Liver (tissue), 8 donors: ENCODE measurements at regions not wholly inside any gene's neighbourhood (a gene's known extent, or its start where the extent isn't known, plus 50 kb on each side); places are given as distances from the start of the nearest gene placed in this dataset.

Source experiments
- DNase-seq: peaks from one replicate; pipeline ENCODE4 v3.0.0-alpha.2; 2017; ENCODE audit warnings: low spot score
- H3K27ac ChIP-seq, 2 donors: one replicate each; pipeline ENCODE4 v1.7.0; 2013; ENCODE audit warnings: inconsistent platforms in 2 of 2, low read length in 2 of 2, control low read depth in 1 of 2, low read depth in 1 of 2, mild to moderate bottlenecking in 1 of 2
- H3K27me3 ChIP-seq, 4 donors: one replicate each; pipeline versions ENCODE4 v1.6.1 to v1.7.0; 2013; ENCODE audit warnings: low read length in 3 of 4, inconsistent platforms in 1 of 4, mild to moderate bottlenecking in 1 of 4, moderate library complexity in 1 of 4; ENCODE audit not compliant: control insufficient read depth in 4 of 4, insufficient read depth in 4 of 4
- H3K36me3 ChIP-seq, 4 donors: one replicate each; pipeline versions ENCODE4 v1.6.1 to v1.7.0; 2013; ENCODE audit warnings: low read length in 3 of 4, mild to moderate bottlenecking in 3 of 4, low read depth in 1 of 4, moderate library complexity in 1 of 4; ENCODE audit not compliant: control insufficient read depth in 4 of 4, insufficient read depth in 3 of 4
- H3K4me1 ChIP-seq, 4 donors: one replicate each; pipeline versions ENCODE4 v1.6.1 to v1.7.0; 2013; ENCODE audit warnings: low read length in 3 of 4, mild to moderate bottlenecking in 3 of 4, moderate library complexity in 1 of 4; ENCODE audit not compliant: control insufficient read depth in 4 of 4, insufficient read depth in 4 of 4
- H3K4me3 ChIP-seq, 3 donors: one replicate each; pipeline versions ENCODE4 v1.6.1 to v1.7.0; 2013; ENCODE audit warnings: low read length in 3 of 3, control low read depth in 1 of 3, low read depth in 1 of 3, mild to moderate bottlenecking in 1 of 3
- H3K9ac ChIP-seq, 2 donors: one replicate each; pipeline ENCODE4 v1.7.0; 2013; ENCODE audit warnings: low read length in 2 of 2, mild to moderate bottlenecking in 2 of 2, moderate library complexity in 2 of 2, control low read depth in 1 of 2, low read depth in 1 of 2
- H3K9me3 ChIP-seq, 4 donors: one replicate each; pipeline versions ENCODE4 v1.6.1 to v1.7.0; 2013; ENCODE audit warnings: low read length in 3 of 4; ENCODE audit not compliant: control insufficient read depth in 4 of 4
- ATF3 ChIP-seq: IDR thresholded peaks from 2 replicates; pipeline ENCODE4 v1.6.1; 2016; ENCODE audit warnings: antibody characterized with exemption
- CTCF ChIP-seq: fragments of 150-350 bp; IDR thresholded peaks from 2 replicates; pipeline ENCODE4 v1.5.1; 2017; ENCODE audit warnings: improper control_type of control experiment, low read depth, low read length; ENCODE audit not compliant: missing input control
- EGR1 ChIP-seq, 2 donors: IDR thresholded peaks; 2 replicates each; pipeline ENCODE4 v1.6.1; 2016 to 2018; ENCODE audit warnings: antibody characterized with exemption in 2 of 2, low read depth in 2 of 2
- FOXA1 ChIP-seq: IDR thresholded peaks from 2 replicates; pipeline ENCODE4 v1.6.1; 2016; ENCODE audit warnings: antibody characterized with exemption
- FOXA2 ChIP-seq: IDR thresholded peaks from 2 replicates; pipeline ENCODE4 v1.6.1; 2016; ENCODE audit warnings: antibody characterized with exemption
- GABPA ChIP-seq, 2 donors: IDR thresholded peaks in 1 of 2; conservative IDR thresholded peaks in 1 of 2; 2 replicates each; pipeline ENCODE4 v1.6.1; 2016; ENCODE audit warnings: antibody characterized with exemption in 2 of 2, mild to moderate bottlenecking in 1 of 2, moderate library complexity in 1 of 2
- HNF4A ChIP-seq, 2 donors: conservative IDR thresholded peaks; 2 replicates each; pipeline ENCODE4 v1.6.1; 2016; ENCODE audit warnings: antibody characterized with exemption in 2 of 2, mild to moderate bottlenecking in 2 of 2
- HNF4G ChIP-seq: IDR thresholded peaks from 2 replicates; pipeline ENCODE4 v1.6.1; 2016; ENCODE audit warnings: antibody characterized with exemption
- JUND ChIP-seq, 2 donors: IDR thresholded peaks; 2 replicates each; pipeline ENCODE4 v1.6.1; 2016; ENCODE audit warnings: antibody characterized with exemption in 2 of 2
- MAX ChIP-seq: IDR thresholded peaks from 2 replicates; pipeline ENCODE4 v1.6.1; 2016; ENCODE audit warnings: antibody characterized with exemption
- NR2F2 ChIP-seq: IDR thresholded peaks from 2 replicates; pipeline ENCODE4 v1.6.1; 2016; ENCODE audit warnings: antibody characterized with exemption
- RAD21 ChIP-seq, 2 donors: IDR thresholded peaks; 2 replicates each; pipeline ENCODE4 v1.6.1; 2016; ENCODE audit warnings: antibody characterized with exemption in 2 of 2, mild to moderate bottlenecking in 2 of 2
- RXRA ChIP-seq, 2 donors: IDR thresholded peaks; 2 replicates each; pipeline ENCODE4 v1.6.1; 2017 to 2018; ENCODE audit warnings: antibody characterized with exemption in 2 of 2, mild to moderate bottlenecking in 1 of 2
- SP1 ChIP-seq: IDR thresholded peaks from 2 replicates; pipeline ENCODE4 v1.6.1; 2018; ENCODE audit warnings: antibody characterized with exemption, mild to moderate bottlenecking
- TAF1 ChIP-seq: conservative IDR thresholded peaks from 2 replicates; pipeline ENCODE4 v1.6.1; 2016; ENCODE audit warnings: antibody characterized with exemption, mild to moderate bottlenecking
- YY1 ChIP-seq: IDR thresholded peaks from 2 replicates; pipeline ENCODE4 v1.6.1; 2016; ENCODE audit warnings: antibody characterized with exemption, mild to moderate bottlenecking
- WGBS: extraction: QIAGEN DNeasy Blood & Tissue Kit; methylation state at CpG from one replicate; pipeline ENCODE4 v1.1.7; 2013; 5-methylcytosine and 5-hydroxymethylcytosine counted together
- TF ChIP-seq, protein P1 (sequence below): IDR thresholded peaks from 2 replicates; pipeline ENCODE4 v1.6.1; 2016; ENCODE audit warnings: antibody characterized with exemption, mild to moderate bottlenecking
- TF ChIP-seq, protein P2 (sequence below): IDR thresholded peaks from 2 replicates; pipeline ENCODE4 v1.6.1; 2016; ENCODE audit warnings: antibody characterized with exemption
- donor health status: healthy.
- donor health status: healthy.
- donor health status: healthy.
- donor health status: healthy.
- donor health status: healthy.

DNA sequence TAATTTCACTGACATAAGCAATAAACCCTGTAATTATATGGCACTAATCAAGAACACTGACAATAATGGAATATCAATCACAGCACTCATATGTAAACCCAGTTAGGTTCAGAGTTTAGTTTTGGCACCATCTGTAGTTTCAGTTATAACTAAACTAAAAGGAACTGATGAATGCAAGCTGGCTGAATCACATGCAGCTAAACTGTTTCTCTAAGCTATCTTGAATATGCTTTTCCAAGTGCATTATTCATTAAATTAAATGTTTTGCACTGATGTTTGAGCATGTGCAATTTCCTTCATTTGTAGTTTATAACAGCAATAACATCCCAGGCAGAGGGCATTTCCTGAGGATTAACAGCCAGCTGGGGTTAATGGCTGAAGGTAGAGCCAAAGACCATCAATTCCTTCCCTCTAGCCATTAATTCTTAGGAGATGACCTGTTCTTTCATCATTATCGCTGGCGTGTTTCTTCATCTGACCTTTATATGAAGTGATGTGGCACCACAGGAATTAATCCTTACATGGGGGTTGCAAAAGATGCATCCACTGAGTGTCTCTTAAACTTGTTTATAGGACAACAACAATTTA is 562.8 kb upstream of the IGFBP7 start:
- Histone ChIP-seq H3K27me3 (no peaks in the 10 kb centered on the region), H3K36me3 (no peaks in the 10 kb centered on the region), H3K9ac (no peak overlapping the region), H3K9me3 (no peaks in the 10 kb centered on the region), H3K4me3 (no peak overlapping the region), H3K27ac (no peak overlapping the region), H3K4me1 (no peaks in the 10 kb centered on the region)
- no peak for DNase-seq
- TF ChIP-seq HNF4G: no peak
- no peak for TF ChIP-seq HNF4A (conservative IDR thresholded peaks at IDR 0.05)
- no peak for TF ChIP-seq RAD21 (IDR thresholded peaks at IDR 0.05)
- TF ChIP-seq FOXA2: no peak
- TF ChIP-seq CTCF: no peak
- no peak for TF ChIP-seq YY1
- TF ChIP-seq RXRA (IDR thresholded peaks at IDR 0.05): no peak
- TF ChIP-seq, protein P1, sequence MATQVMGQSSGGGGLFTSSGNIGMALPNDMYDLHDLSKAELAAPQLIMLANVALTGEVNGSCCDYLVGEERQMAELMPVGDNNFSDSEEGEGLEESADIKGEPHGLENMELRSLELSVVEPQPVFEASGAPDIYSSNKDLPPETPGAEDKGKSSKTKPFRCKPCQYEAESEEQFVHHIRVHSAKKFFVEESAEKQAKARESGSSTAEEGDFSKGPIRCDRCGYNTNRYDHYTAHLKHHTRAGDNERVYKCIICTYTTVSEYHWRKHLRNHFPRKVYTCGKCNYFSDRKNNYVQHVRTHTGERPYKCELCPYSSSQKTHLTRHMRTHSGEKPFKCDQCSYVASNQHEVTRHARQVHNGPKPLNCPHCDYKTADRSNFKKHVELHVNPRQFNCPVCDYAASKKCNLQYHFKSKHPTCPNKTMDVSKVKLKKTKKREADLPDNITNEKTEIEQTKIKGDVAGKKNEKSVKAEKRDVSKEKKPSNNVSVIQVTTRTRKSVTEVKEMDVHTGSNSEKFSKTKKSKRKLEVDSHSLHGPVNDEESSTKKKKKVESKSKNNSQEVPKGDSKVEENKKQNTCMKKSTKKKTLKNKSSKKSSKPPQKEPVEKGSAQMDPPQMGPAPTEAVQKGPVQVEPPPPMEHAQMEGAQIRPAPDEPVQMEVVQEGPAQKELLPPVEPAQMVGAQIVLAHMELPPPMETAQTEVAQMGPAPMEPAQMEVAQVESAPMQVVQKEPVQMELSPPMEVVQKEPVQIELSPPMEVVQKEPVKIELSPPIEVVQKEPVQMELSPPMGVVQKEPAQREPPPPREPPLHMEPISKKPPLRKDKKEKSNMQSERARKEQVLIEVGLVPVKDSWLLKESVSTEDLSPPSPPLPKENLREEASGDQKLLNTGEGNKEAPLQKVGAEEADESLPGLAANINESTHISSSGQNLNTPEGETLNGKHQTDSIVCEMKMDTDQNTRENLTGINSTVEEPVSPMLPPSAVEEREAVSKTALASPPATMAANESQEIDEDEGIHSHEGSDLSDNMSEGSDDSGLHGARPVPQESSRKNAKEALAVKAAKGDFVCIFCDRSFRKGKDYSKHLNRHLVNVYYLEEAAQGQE: no peak
- TF ChIP-seq JUND (IDR thresholded peaks at IDR 0.05): no peak
- TF ChIP-seq MAX: no peak
- TF ChIP-seq NR2F2: no peak
- no peak for TF ChIP-seq SP1
- no peak for TF ChIP-seq GABPA (IDR thresholded peaks at IDR 0.05 in 1 of 2, conservative IDR thresholded peaks at IDR 0.05 in 1 of 2)
- no peak for TF ChIP-seq ATF3
- 82% methylated on average over 2 of the region's 2 CpGs for WGBS

DNA sequence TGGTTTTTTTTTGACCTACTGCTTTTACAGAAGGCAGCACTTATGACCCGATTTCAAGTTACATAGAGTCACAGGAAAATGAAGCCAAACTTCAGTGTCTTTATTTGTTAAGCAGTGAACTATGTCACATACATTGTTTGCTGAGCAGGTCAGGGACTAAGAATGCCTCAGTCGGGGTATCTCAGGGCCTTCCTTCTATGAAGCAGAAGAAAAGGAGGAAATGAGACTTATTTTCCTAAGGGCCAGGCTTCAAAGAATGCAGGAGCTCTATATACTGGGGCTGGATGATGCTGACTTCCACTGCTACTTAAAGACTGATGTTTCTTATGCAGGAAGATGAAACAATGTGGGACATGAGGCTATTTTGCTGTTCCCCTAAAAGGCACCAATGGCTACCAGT is 558.4 kb upstream of the IGFBP7 start:
- Histone ChIP-seq H3K4me3 (no peak overlapping the region), H3K9ac (no peak overlapping the region), H3K27me3 (no peaks in the 10 kb centered on the region), H3K27ac (no peak overlapping the region), H3K9me3 (no peaks in the 10 kb centered on the region), H3K36me3 (no peaks in the 10 kb centered on the region), H3K4me1 (no peaks in the 10 kb centered on the region)
- TF ChIP-seq SP1: no peak
- no peak for TF ChIP-seq EGR1 (IDR thresholded peaks at IDR 0.05; ENCODE audit: low read depth in 2 of 2)
- TF ChIP-seq TAF1: no peak
- TF ChIP-seq GABPA (IDR thresholded peaks at IDR 0.05 in 1 of 2, conservative IDR thresholded peaks at IDR 0.05 in 1 of 2): no peak
- no peak for TF ChIP-seq FOXA2
- TF ChIP-seq MAX: no peak
- no peak for TF ChIP-seq RAD21 (IDR thresholded peaks at IDR 0.05)
- TF ChIP-seq FOXA1: no peak
- TF ChIP-seq, protein P2, sequence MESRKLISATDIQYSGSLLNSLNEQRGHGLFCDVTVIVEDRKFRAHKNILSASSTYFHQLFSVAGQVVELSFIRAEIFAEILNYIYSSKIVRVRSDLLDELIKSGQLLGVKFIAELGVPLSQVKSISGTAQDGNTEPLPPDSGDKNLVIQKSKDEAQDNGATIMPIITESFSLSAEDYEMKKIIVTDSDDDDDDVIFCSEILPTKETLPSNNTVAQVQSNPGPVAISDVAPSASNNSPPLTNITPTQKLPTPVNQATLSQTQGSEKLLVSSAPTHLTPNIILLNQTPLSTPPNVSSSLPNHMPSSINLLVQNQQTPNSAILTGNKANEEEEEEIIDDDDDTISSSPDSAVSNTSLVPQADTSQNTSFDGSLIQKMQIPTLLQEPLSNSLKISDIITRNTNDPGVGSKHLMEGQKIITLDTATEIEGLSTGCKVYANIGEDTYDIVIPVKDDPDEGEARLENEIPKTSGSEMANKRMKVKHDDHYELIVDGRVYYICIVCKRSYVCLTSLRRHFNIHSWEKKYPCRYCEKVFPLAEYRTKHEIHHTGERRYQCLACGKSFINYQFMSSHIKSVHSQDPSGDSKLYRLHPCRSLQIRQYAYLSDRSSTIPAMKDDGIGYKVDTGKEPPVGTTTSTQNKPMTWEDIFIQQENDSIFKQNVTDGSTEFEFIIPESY: no peak
- no peak for TF ChIP-seq NR2F2
- TF ChIP-seq RXRA (IDR thresholded peaks at IDR 0.05): no peak
- no peak for TF ChIP-seq HNF4A (conservative IDR thresholded peaks at IDR 0.05)
- 16% methylated on average over 2 of the region's 2 CpGs for WGBS
- no peak for DNase-seq
